Stimulated activated CD4-positive, alpha-beta T cell treated with anti-CD3 and anti-CD28 coated beads, TNF-alpha, amount 100 ng/mL, for 1 hour (primary cell): ENCODE measurements at regions not wholly inside any gene's neighbourhood (a gene's known extent, or its start where the extent isn't known, plus 50 kb on each side); places are given as distances from the start of the nearest gene placed in this dataset.

Source experiments
- DNase-seq, 3 donors: peaks; one replicate each; pipeline ENCODE4 v3.0.0-alpha.2; 2020; ENCODE audit warnings: low read depth in 3 of 3, low spot score in 1 of 3

DNA sequence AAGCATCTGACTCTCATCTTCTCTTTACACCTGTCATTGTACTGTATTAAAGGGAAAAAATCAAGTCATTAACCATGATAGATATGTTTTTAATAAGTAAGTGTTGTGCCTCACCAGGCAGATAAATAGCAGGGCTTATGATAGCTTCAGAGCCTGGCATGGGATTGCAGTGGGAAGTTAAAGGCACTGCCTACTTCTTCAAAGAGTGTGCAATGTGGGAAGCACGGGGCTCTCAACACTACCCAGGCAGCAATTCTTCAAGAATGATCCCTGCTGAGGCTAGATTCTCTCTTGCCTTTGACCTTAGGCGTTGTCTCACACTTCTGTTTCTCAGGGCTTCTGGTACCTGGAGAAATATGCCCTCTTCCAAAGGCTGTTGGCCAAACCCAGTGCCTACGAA is 297.3 kb downstream of the MAF start:
- DNase-seq = no peak

- no peak for DNase-seq
Observed at GRCh38 chr16:79302731-79303130, 297.8 kb downstream of the MAF start.

- DNase-seq = no peak
Observed at GRCh38 chr16:79301051-79301450, 299.5 kb downstream of the MAF start.

DNA sequence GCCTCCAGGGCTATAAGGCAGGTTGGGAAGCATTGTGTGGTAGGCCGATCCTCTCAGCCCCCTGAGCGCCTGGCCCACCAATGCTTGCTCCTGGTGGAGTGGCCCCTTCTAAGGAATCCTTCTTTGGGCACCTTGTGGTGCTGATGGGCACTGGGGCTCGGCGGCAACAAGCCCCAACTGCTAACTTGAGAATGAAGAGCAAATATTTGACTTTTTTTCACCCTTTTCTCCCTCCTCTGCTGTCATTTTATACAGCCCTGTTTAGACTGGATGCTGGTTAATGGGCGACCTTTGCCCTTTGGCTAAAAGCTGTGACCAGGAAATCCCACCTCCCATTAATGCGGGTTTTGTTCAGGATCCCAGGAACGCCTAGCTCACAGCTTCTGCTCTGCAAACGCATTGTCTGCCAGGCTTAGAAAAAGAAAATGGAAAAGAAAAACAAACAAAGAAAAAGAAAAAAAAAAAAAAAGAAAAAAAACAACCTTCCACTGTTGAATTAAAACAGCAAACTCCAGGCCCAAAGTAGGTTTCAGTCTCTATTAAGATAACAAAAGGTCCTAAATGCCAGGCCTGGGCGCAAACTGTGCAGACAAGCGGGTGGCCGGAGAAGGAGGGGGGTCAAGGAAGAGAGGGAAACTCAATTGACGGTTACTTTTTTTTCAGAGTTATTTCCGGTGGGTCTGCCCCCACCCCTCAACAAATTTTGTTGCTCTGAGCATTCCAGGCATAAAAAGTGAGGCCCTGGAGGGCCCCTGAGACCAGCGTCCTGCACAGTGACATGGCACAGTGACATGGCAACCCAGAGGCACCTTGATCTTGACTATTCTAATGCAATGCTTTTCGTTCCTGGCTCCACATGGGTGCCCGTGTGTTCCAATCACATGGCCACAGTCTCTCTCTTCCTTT is 301.4 kb downstream of the MAF start:
- DNase-seq = no peak

- DNase-seq = no peak
Observed at GRCh38 chr16:79298476-79298875, 302.1 kb downstream of the MAF start.

DNA sequence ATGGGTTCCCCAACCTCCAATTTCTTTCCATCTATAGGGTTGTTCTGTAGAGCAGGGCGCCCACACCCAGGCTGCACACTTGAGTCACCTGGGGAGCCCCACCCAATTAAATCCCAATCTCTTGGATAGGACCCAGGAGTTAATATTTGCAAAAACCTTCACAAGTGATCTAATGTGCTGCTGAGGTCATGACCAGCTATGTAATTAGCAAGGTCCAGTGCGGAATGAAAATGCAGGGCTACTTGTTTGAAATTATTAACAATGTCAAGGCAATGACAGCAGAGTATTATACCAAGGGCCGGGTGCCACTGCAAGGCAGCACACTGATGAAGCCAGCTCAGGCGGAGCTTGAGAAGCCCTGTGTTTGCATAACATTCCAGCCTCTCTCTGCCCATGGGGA is 302.7 kb downstream of the MAF start:
- DNase-seq = no peak

GRCh38 chr16:79297296-79297695 is 303.2 kb downstream of the MAF start:
- DNase-seq = no peak

GRCh38 chr16:79296491-79296890 is 304.0 kb downstream of the MAF start:
- DNase-seq = no peak

DNA sequence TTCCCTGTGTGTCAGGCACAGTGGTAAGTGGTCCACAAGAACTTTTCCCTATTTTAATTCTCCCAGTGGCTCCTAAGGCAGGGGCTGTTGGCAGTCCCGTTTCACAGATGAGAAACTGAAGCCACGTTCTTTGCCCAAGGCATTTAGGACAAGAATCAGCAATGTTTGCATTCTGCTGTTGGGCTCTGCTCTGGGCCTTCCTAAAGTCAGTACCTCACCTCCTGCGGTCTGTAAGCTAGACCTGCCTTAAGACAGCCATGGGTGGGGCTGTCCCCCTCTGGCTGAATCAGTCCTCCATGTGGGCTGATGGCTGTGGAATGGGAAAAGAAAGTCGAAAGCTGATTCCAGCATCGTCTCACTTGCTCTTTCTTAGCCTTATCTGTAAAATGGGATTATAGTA is 304.8 kb downstream of the MAF start:
- DNase-seq = no peak

DNA sequence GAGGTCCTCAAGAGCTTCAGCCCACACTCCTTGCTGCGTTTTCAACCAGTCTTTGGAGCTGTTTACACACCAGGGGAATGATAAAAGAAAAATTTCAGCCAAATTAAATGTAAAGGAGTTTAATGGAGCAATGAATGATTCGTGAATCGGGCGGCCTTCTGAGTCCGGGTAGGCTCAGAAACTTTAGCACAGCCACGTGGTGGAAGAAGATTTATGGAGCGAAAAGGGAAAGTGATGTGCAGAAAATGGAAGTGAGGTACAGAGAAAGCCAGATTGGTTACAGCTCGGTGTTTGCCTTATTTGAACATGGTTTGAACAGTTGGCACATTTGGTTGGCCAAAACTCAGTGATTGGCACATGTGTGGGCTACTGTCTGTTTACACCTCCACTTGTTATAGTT is 305.4 kb downstream of the MAF start:
- no peak for DNase-seq

DNA sequence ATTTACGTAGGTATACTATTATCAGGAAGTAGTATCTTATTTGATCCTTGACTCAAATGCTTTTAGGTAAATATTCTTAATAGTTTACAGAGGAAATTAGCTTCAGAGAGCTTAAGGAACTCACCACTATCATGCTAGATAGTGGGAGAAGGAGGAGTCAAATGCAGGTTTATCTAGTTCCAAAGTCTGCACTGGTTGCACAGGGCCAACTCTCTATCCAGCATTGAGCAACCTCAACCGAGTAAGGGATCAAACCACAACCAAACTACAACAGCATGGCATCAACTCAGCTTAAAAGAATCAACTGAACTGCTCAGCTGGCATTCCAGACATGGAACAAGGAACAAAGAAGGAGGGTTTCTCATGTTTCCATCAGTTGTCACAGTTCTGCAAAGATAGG is 306.0 kb downstream of the MAF start:
- DNase-seq = no peak

DNA sequence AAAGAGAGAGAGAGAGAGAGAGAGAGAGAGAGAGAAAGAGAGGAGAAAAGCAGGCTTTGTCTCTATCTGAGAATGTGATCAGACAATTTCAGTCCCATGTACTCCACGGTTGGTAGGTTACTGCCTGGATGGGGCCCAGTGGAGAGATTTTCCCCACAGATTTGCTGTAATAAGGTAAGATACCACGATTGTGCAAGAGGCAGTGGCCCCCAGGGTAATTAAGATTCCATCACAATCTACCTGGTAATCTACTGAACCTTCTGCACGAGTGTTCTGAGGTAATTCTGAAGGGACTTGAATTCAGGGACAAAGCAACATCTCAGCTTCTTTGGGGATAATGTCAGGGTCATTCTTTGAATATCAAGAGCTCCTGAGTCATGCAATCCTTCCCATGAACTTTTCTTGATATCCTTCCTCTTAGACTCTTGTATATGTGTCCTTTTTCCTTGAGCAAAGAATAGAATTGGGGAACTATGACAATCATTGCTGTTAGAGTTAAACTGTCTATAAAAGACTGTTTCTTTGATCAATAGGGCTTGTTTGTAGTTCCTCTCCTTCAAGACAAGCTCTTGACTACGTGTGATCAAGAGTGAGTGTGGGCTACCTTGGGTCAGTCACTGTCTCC is 306.6 kb downstream of the MAF start:
- DNase-seq = no peak

DNA sequence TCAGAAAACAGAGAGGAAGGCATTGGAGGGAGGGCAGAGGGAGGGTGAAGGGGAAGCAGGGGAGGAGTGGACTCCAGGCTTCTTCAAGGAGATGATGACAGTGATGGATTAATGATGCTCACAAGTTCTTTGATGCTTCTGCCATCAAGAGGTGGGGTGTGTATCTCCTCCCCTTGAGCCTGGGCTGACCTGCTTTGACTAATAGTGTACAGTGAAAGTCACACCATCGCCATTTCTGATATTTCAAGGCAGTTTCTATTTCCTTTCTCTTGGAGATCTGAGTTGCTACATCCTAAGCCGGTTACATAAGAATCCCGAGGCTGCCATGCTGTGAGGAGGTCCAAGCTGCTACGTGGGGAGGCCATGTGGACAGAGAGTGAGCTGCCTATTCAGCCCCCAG is 312.5 kb downstream of the MAF start:
- no peak for DNase-seq

GRCh38 chr16:79287424-79287917 is 313.1 kb downstream of the MAF start:
- no peak for DNase-seq

- DNase-seq = no peak
Observed at GRCh38 chr16:79286646-79287423, 313.7 kb downstream of the MAF start.

DNA sequence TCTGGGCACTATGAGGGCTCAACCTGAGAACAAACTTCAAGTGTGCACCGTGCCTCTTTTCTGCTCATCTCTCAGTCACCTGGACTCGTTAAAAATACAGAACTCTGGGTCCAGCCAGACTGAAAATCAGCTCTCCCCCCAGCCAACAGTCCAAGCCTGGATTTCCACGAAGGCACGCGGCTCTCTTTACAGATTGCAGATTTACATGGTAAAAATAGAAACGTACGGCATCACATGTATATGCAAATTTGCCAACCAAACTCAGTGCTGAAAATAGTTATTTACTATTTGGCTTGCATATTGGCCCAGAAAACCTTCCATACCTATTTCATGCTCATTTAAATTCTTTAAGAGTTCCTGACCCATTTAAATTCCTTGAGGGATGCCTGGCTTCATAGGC is 315.8 kb downstream of the MAF start:
- no peak for DNase-seq

DNA sequence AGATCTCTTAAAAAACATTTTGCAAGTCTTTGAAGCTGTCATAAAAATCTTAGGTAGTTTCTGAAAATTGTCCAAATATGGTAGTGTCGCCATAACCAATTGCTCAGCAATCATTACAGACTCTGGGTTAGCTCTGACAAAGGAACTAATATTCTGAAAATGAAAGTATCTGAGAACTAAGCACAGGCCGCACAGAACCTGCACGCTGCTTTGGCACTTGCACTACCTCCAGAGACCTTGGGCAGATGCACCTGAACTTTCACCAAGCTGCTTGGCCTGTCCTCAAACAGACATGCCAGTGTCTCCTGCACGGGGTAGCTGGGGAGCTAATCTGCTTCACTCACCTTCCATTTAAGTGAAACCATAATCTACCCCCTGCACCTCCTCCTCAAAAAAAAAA is 317.0 kb downstream of the MAF start:
- no peak for DNase-seq

- no peak for DNase-seq
Observed at GRCh38 chr16:79282806-79283205, 317.7 kb downstream of the MAF start.

DNA sequence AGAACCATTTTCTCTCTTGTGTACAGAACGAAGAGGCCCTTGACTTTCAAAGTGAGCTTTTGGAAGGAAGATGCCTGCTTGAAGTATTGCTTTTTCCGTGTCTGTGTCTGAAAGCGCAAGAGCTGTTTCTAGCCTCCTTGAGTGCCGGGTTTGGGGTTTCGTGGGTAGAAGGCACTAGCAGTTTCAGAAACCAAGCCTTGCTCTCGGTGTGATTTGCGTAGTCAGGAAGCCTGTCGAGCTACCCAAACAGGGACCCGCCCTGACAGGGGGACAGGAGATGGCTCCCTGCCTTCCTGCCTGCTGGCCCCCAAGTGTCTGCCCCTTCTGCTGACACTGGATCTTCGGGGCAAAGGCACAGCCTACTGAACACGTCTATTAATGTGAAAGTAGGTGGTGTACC is 322.0 kb downstream of the MAF start:
- DNase-seq = peak; percentile 29 to 38 (median 32)

GRCh38 chr16:79276501-79276900 is 324.0 kb downstream of the MAF start:
- no peak for DNase-seq

GRCh38 chr16:79274264-79274663 is 326.3 kb downstream of the MAF start:
- DNase-seq = no peak

- DNase-seq = peak in 2 of 3 donors; percentile 19 to 26
Observed at GRCh38 chr16:79272141-79272577, 328.4 kb downstream of the MAF start.
